GM12878 (cell line): ENCODE measurements at regions not wholly inside any gene's neighbourhood (a gene's known extent, or its start where the extent isn't known, plus 50 kb on each side); places are given as distances from the start of the nearest gene placed in this dataset.

Experiments
- ATAC-seq: fragments of 200-7000 bp; cut with Tn5 transposase; 3 replicates; pipeline ENCODE4 v1.9.1; 2020; ENCODE audit warnings: mild to moderate bottlenecking, moderate library complexity
- BruUV-seq: library from RNA; stranded (reverse); fragments of 400-500 nt; replicated peaks from 2 replicates; lab custom pipeline; 2021; lab: Mats Ljungman, UMichigan
- CTCF ChIA-PET: fragments of 300-600 bp; sonication (Branson Sonifier 250); formaldehyde crosslinking; extraction: SDS; loops from one replicate; lab custom pipeline; 2021; ENCODE audit warnings: inconsistent platforms; lab: Yijun Ruan, JAX
- POLR2A ChIA-PET: fragments of 350-600 bp; formaldehyde crosslinking; extraction: SDS; loops from one replicate; lab custom pipeline; 2021; ENCODE audit warnings: inconsistent platforms; lab: Charles Lee
- RAD21 ChIA-PET: fragments of 300-600 bp; sonication (Branson Sonifier 250); formaldehyde crosslinking; loops from one replicate; lab custom pipeline; 2023; ENCODE audit warnings: antibody characterized with exemption; ENCODE audit not compliant: unreplicated experiment; lab: Charles Lee
- SMC1A ChIA-PET: fragments of 300-600 bp; sonication (Branson Sonifier 250); formaldehyde crosslinking; loops from one replicate; lab custom pipeline; 2023; ENCODE audit not compliant: unreplicated experiment, uncharacterized antibody; lab: Charles Lee
- DNase-seq: peaks from one replicate; pipeline ENCODE4 v3.0.0-alpha.2; 2011; ENCODE audit warnings: low read depth, low spot score
- FAIRE-seq: peaks from 3 replicates; lab custom pipeline; 2011; peaks lifted over from hg19 to GRCh38; lab: Jason Lieb, UNC
- H2AFZ ChIP-seq: 2 replicates; pipeline ENCODE4 v1.6.0; 2011; ENCODE audit warnings: low read depth, low read length, control low read depth; ENCODE audit not compliant: control insufficient read depth
- H3K27ac ChIP-seq: 2 replicates; pipeline ENCODE4 v1.5.1; 2011; ENCODE audit warnings: control low read depth; ENCODE audit not compliant: control insufficient read depth, insufficient read depth
- H3K27me3 ChIP-seq, 2 experiments: replicated peaks in 1 of 2; 2 replicates each; pipeline versions ENCODE4 v1.6.0 to v1.6.1; 2011; ENCODE audit warnings: low read length in 1 of 2; ENCODE audit not compliant: control insufficient read depth in 2 of 2, insufficient read depth in 2 of 2
- H3K36me3 ChIP-seq, 2 experiments: 2 replicates each; pipeline ENCODE4 v1.5.1; 2011; ENCODE audit warnings: low read length in 1 of 2; ENCODE audit not compliant: control insufficient read depth in 2 of 2, insufficient read depth in 2 of 2
- H3K4me1 ChIP-seq: 2 replicates; pipeline ENCODE4 v1.6.1; 2011; ENCODE audit warnings: mild to moderate bottlenecking, low read length, moderate library complexity, mixed read lengths; ENCODE audit not compliant: control insufficient read depth, insufficient read depth
- H3K4me2 ChIP-seq: 2 replicates; pipeline ENCODE4 v1.6.0; 2011; ENCODE audit warnings: control low read depth; ENCODE audit not compliant: control insufficient read depth, insufficient read depth
- H3K4me3 ChIP-seq: fragments of 200-600 bp; sonication (generic); 2 replicates; pipeline ENCODE4 v1.5.1; 2016
- H3K79me2 ChIP-seq: 2 replicates; pipeline ENCODE4 v1.6.0; 2011; ENCODE audit warnings: low read length; ENCODE audit not compliant: control insufficient read depth, insufficient read depth
- H3K9ac ChIP-seq: 2 replicates; pipeline ENCODE4 v1.8.0; 2011; ENCODE audit warnings: low read length, control low read depth, mixed read lengths; ENCODE audit not compliant: control insufficient read depth, insufficient read depth
- H3K9me3 ChIP-seq: replicated peaks from 3 replicates; pipeline ENCODE4 v1.5.1; 2011; ENCODE audit warnings: mild to moderate bottlenecking, low read length; ENCODE audit not compliant: control insufficient read depth, insufficient read depth
- H4K20me1 ChIP-seq: 2 replicates; pipeline ENCODE4 v1.6.0; 2011; ENCODE audit not compliant: control insufficient read depth, insufficient read depth
- BRCA1 ChIP-seq: IDR thresholded peaks from 2 replicates; pipeline ENCODE4 v1.6.1; 2011; ENCODE audit warnings: low read depth, low read length, improper control_type of control experiment
- HDGF ChIP-seq: fragments of 450-650 bp; IDR thresholded peaks from 2 replicates; pipeline ENCODE4 v1.6.1; 2016; ENCODE audit warnings: antibody characterized with exemption
- IRF3 ChIP-seq: fragments of 450-650 bp; IDR thresholded peaks from 2 replicates; pipeline ENCODE4 v1.6.1; 2014; ENCODE audit warnings: mild to moderate bottlenecking
- MTA2 ChIP-seq: fragments of 450-650 bp; IDR thresholded peaks from 2 replicates; pipeline ENCODE4 v1.6.1; 2016; ENCODE audit warnings: low read depth, mild to moderate bottlenecking, moderate library complexity
- MTA3 ChIP-seq: IDR thresholded peaks from 2 replicates; pipeline ENCODE4 v1.6.1; 2012; ENCODE audit warnings: low read length, inconsistent platforms, borderline replicate concordance
- NFYB ChIP-seq: IDR thresholded peaks from 2 replicates; pipeline ENCODE4 v1.6.1; 2011; ENCODE audit warnings: low read depth, mild to moderate bottlenecking, low read length, improper control_type of control experiment, moderate library complexity; ENCODE audit not compliant: insufficient read depth
- POLR2AphosphoS5 ChIP-seq: IDR thresholded peaks from 2 replicates; pipeline ENCODE4 v1.6.1; 2011; ENCODE audit warnings: mild to moderate bottlenecking, low read length, inconsistent platforms
- RELB ChIP-seq: fragments of 450-650 bp; IDR thresholded peaks from 2 replicates; pipeline ENCODE4 v1.6.1; 2017; ENCODE audit warnings: low read depth, mild to moderate bottlenecking, moderate library complexity
- USF1 ChIP-seq: IDR thresholded peaks from 2 replicates; pipeline ENCODE4 v1.6.1; 2011; ENCODE audit warnings: borderline replicate concordance, low read depth, mild to moderate bottlenecking, moderate library complexity, mixed read lengths, low read length; ENCODE audit not compliant: insufficient read depth; ENCODE audit errors: extremely low read length
- YY1 ChIP-seq: IDR thresholded peaks from 2 replicates; pipeline ENCODE4 v1.6.1; 2011; ENCODE audit warnings: low read depth, mild to moderate bottlenecking, low read length
- WGBS: methylation state at CpG from one replicate; pipeline ENCODE4 v1.1.6; 2016; ENCODE audit warnings: low lambda C conversion rate; ENCODE audit not compliant: insufficient replicate concordance, insufficient coverage; ENCODE audit errors: missing lambda C conversion rate; 5-methylcytosine and 5-hydroxymethylcytosine counted together
- in situ Hi-C: fragments of 300-500 bp; cut with MboI; formaldehyde crosslinking; loops from 9 replicates; pipeline ENCODE4 v1.14.3; 2018; ENCODE audit warnings: mixed read lengths
- intact Hi-C: fragments of 100-400 bp; cut with micrococcal nuclease; formaldehyde crosslinking; loops from one replicate; pipeline ENCODE4 v1.14.2; 2022; ENCODE audit not compliant: unreplicated experiment

- POLR2A ChIA-PET, result no interaction called here
- no peak overlapping the region for H3K4me2 ChIP-seq
- DNase-seq (no peak), FAIRE-seq (no peak), ATAC-seq (no peak)
- H3K4me3 ChIP-seq, result no peak overlapping the region
- H3K9ac ChIP-seq, result no peak overlapping the region
- H3K9me3 ChIP-seq, result no peaks in the 10 kb centered on the region
- CTCF ChIA-PET, result no interaction called here
- SMC1A ChIA-PET, result no interaction called here
- WGBS, result 0% methylated on average over 1 of the region's 1 CpG
- no peaks in the 10 kb centered on the region for H3K36me3 ChIP-seq
- H3K27ac ChIP-seq, result no peak overlapping the region
- no peaks in the 10 kb centered on the region for H3K4me1 ChIP-seq
- RAD21 ChIA-PET, result no interaction called here
- TF ChIP-seq NFYB (no peak), RELB (no peak), YY1 (no peak), MTA3 (no peak), HDGF (no peak), MTA2 (no peak), USF1 (no peak), POLR2AphosphoS5 (no peak), IRF3 (no peak), BRCA1 (no peak)
- no TSS peak for BruUV-seq
- in situ Hi-C loops (no loop called here), intact Hi-C loops (no loop called here)
- no peaks in the 10 kb centered on the region for H3K27me3 ChIP-seq
- H3K79me2 ChIP-seq, result no peaks in the 10 kb centered on the region
- H4K20me1 ChIP-seq, result no peaks in the 10 kb centered on the region
- no peak overlapping the region for H2AFZ ChIP-seq
Measured at GRCh38 chr5:86709157-86709881, 91.6 kb downstream of the COX7C start.
